ENCODE measurements at regions not wholly inside any gene's neighbourhood (a gene's known extent, or its start where the extent isn't known, plus 50 kb on each side); places are given as distances from the start of the nearest gene placed in this dataset.

- Histone ChIP-seq H3K9me3 (ENCODE audit: control extremely low read depth in 1 of 5, control insufficient read depth in 4 of 5, insufficient read depth in 2 of 5, low read depth in 1 of 5, low read length in 4 of 5) (peaks cover 0 to 18% (median 8%) of the 10 kb centered on the region in 5 experiments), H3K27me3 (replicated peaks in 2 of 5; ENCODE audit: control insufficient read depth in 4 of 5, insufficient read depth in 5 of 5, low read length in 4 of 5) (no peaks in the 10 kb centered on the region), H3K4me1 (ENCODE audit: control extremely low read depth in 1 of 4, control insufficient read depth in 4 of 4, insufficient read depth in 4 of 4, low read length in 3 of 4) (no peaks in the 10 kb centered on the region), H3K36me3 (ENCODE audit: control insufficient read depth in 4 of 4, insufficient read depth in 4 of 4, low read length in 3 of 4) (peaks cover 0 to 6% (median 2%) of the 10 kb centered on the region in 4 experiments), H3K4me3 (ENCODE audit: control insufficient read depth in 1 of 7, extremely low read depth in 1 of 7, insufficient read depth in 4 of 7, low read depth in 2 of 7, low read length in 6 of 7) (no peak overlapping the region), H3K27ac (ENCODE audit: insufficient read depth in 1 of 2, low read depth in 1 of 2, low read length in 2 of 2, poor library complexity in 1 of 2, severe bottlenecking in 2 of 2) (no peak overlapping the region)
- 100% methylated on average over 2 of the region's 2 CpGs for WGBS (ENCODE audit: insufficient coverage)
- POLR2A ChIA-PET, result no interaction called here
- CTCF ChIA-PET, result no interaction called here
- DNase-seq, result no peak
Observed at GRCh38 chr12:107530701-107531100, 154.9 kb upstream of the PWP1 start.

GRCh38 chr12:107533218-107533617 lies 152.4 kb upstream of the PWP1 start:
- no peak overlapping the region for H3K4me3 ChIP-seq (ENCODE audit: control insufficient read depth in 1 of 7, extremely low read depth in 1 of 7, insufficient read depth in 4 of 7, low read depth in 2 of 7, low read length in 6 of 7)
- ChIA-PET POLR2A (no interaction called here), CTCF (no interaction called here)
- DNase-seq, result no peak
- H3K36me3 ChIP-seq (ENCODE audit: control insufficient read depth in 4 of 4, insufficient read depth in 4 of 4, low read length in 3 of 4), result peaks cover 0 to 6% (median 2%) of the 10 kb centered on the region in 4 experiments
- H3K27me3 ChIP-seq (replicated peaks in 2 of 5; ENCODE audit: control insufficient read depth in 4 of 5, insufficient read depth in 5 of 5, low read length in 4 of 5), result no peaks in the 10 kb centered on the region
- H3K27ac ChIP-seq (ENCODE audit: insufficient read depth in 1 of 2, low read depth in 1 of 2, low read length in 2 of 2, poor library complexity in 1 of 2, severe bottlenecking in 2 of 2), result no peak overlapping the region
- H3K4me1 ChIP-seq (ENCODE audit: control extremely low read depth in 1 of 4, control insufficient read depth in 4 of 4, insufficient read depth in 4 of 4, low read length in 3 of 4), result no peaks in the 10 kb centered on the region
- peaks cover 0 to 18% (median 8%) of the 10 kb centered on the region in 5 experiments for H3K9me3 ChIP-seq (ENCODE audit: control extremely low read depth in 1 of 5, control insufficient read depth in 4 of 5, insufficient read depth in 2 of 5, low read depth in 1 of 5, low read length in 4 of 5)

GRCh38 chr12:107536613-107537012 lies 149.0 kb upstream of the PWP1 start:
- Histone ChIP-seq H3K27me3 (replicated peaks in 2 of 5; ENCODE audit: control insufficient read depth in 4 of 5, insufficient read depth in 5 of 5, low read length in 4 of 5) (no peaks in the 10 kb centered on the region), H3K27ac (ENCODE audit: insufficient read depth in 1 of 2, low read depth in 1 of 2, low read length in 2 of 2, poor library complexity in 1 of 2, severe bottlenecking in 2 of 2) (no peak overlapping the region), H3K36me3 (ENCODE audit: control insufficient read depth in 4 of 4, insufficient read depth in 4 of 4, low read length in 3 of 4) (peaks cover 0 to 6% (median 2%) of the 10 kb centered on the region in 4 experiments), H3K4me3 (ENCODE audit: control insufficient read depth in 1 of 7, extremely low read depth in 1 of 7, insufficient read depth in 4 of 7, low read depth in 2 of 7, low read length in 6 of 7) (no peak overlapping the region), H3K9me3 (ENCODE audit: control extremely low read depth in 1 of 5, control insufficient read depth in 4 of 5, insufficient read depth in 2 of 5, low read depth in 1 of 5, low read length in 4 of 5) (peaks cover 1 to 15% (median 8%) of the 10 kb centered on the region in 5 experiments), H3K4me1 (ENCODE audit: control extremely low read depth in 1 of 4, control insufficient read depth in 4 of 4, insufficient read depth in 4 of 4, low read length in 3 of 4) (no peaks in the 10 kb centered on the region)
- DNase-seq, result no peak
- ChIA-PET POLR2A (no interaction called here), CTCF (no interaction called here)
- no CpG with 5 or more reads among the region's 2 CpGs for WGBS (ENCODE audit: insufficient coverage)

DNA sequence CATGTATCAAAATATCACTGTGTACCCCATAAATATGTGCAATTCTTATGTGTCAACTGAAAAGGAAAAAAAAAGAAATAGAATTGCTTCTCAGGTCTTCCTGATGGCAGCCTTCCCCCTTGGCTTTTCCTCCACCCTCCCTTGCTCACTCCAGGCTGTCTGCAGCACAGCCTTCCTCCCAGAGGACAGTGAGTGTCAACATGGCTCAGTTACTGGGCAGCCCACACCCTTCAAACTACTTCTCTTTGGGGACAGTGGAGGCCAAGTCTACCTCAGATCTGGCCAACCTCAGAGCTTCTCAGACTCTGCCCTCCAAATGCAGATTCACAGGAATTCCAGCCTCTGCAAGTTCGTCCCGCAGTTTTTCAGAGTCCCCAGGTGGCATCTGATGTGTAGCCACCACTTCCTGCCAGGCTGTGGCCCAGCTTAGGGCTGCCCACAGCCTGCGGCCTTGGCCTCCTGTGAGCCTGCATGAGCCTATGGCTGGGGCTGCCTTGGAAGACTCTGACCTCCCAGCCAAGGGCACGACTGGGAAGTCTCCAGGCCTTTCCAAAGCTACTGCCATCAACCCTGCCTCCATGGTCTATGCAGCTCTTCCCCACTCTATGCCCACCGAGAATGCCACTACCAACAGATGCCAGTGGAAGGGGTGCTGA lies 148.0 kb upstream of the PWP1 start:
- CTCF ChIA-PET, result interaction anchor here (1.0 kb wide), 1 partner anchor 9 kb away, joined by 3 read pairs; no protein-coding TSS in a partner anchor
- H3K36me3 ChIP-seq (ENCODE audit: control insufficient read depth in 4 of 4, insufficient read depth in 4 of 4, low read length in 3 of 4), result no peaks in the 10 kb centered on the region
- POLR2A ChIA-PET, result interaction anchor here (0.6 kb wide), 1 partner anchor 1234 kb away, joined by 3 read pairs; no protein-coding TSS in a partner anchor
- H3K4me1 ChIP-seq (ENCODE audit: control extremely low read depth in 1 of 4, control insufficient read depth in 4 of 4, insufficient read depth in 4 of 4, low read length in 3 of 4), result no peaks in the 10 kb centered on the region
- H3K27ac ChIP-seq (ENCODE audit: insufficient read depth in 1 of 2, low read depth in 1 of 2, low read length in 2 of 2, poor library complexity in 1 of 2, severe bottlenecking in 2 of 2), result no peak overlapping the region
- 86% methylated on average over 4 of the region's 5 CpGs for WGBS (ENCODE audit: insufficient coverage)
- H3K4me3 ChIP-seq (ENCODE audit: control insufficient read depth in 1 of 7, extremely low read depth in 1 of 7, insufficient read depth in 4 of 7, low read depth in 2 of 7, low read length in 6 of 7), result no peak overlapping the region
- H3K9me3 ChIP-seq (ENCODE audit: control extremely low read depth in 1 of 5, control insufficient read depth in 4 of 5, insufficient read depth in 2 of 5, low read depth in 1 of 5, low read length in 4 of 5), result peaks cover 0 to 6% (median 3%) of the 10 kb centered on the region in 5 experiments
- H3K27me3 ChIP-seq (replicated peaks in 2 of 5; ENCODE audit: control insufficient read depth in 4 of 5, insufficient read depth in 5 of 5, low read length in 4 of 5), result no peaks in the 10 kb centered on the region
- DNase-seq, result no peak

DNA sequence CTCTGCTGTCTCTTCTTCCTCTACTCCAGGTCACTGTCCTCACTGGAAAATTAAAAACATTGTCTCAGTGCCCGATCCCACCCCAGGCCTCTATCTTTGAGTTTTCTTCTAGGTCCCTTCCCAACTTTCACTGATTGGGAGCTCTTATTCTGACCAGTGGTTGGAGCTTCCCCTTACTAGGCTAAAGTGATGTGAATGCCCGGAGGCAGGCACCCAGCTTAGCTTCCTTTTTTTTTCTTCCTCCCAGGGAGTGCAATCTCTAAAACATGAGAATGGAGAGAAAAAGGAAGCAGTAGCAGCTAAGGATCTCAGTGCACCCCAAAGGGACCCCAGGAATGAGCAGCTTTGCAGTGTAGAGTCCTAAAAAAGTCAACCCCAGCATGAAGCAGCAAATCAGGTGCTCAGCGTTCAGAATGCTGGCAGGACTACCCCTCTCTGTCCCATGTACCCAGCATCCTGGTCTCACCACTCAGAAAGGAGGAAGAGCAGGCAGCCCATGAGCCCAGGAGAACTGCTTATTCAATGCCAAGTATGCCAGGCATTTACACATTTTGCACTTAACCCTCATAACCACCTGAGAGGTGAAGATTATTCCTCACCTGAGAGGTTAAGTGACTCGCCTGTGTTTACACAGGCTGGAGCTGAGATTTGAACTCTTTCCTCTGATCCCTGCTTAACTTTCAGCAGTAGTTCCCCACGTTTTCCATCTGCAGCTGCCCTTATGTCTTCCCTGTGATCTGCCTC lies 146.2 kb upstream of the PWP1 start:
- 100% methylated on average over 3 of the region's 5 CpGs for WGBS (ENCODE audit: insufficient coverage)
- ChIA-PET POLR2A (no interaction called here), CTCF (no interaction called here)
- Histone ChIP-seq H3K9me3 (ENCODE audit: control extremely low read depth in 1 of 5, control insufficient read depth in 4 of 5, insufficient read depth in 2 of 5, low read depth in 1 of 5, low read length in 4 of 5) (peaks cover 0 to 3% (median 1%) of the 10 kb centered on the region in 5 experiments), H3K27ac (ENCODE audit: insufficient read depth in 1 of 2, low read depth in 1 of 2, low read length in 2 of 2, poor library complexity in 1 of 2, severe bottlenecking in 2 of 2) (no peak overlapping the region), H3K4me1 (ENCODE audit: control extremely low read depth in 1 of 4, control insufficient read depth in 4 of 4, insufficient read depth in 4 of 4, low read length in 3 of 4) (no peaks in the 10 kb centered on the region), H3K36me3 (ENCODE audit: control insufficient read depth in 4 of 4, insufficient read depth in 4 of 4, low read length in 3 of 4) (peaks cover 0 to 1% (median 0%) of the 10 kb centered on the region in 4 experiments), H3K27me3 (replicated peaks in 2 of 5; ENCODE audit: control insufficient read depth in 4 of 5, insufficient read depth in 5 of 5, low read length in 4 of 5) (no peaks in the 10 kb centered on the region), H3K4me3 (ENCODE audit: control insufficient read depth in 1 of 7, extremely low read depth in 1 of 7, insufficient read depth in 4 of 7, low read depth in 2 of 7, low read length in 6 of 7) (no peak overlapping the region)
- DNase-seq, result no peak

- Histone ChIP-seq H3K9me3 (ENCODE audit: control extremely low read depth in 1 of 5, control insufficient read depth in 4 of 5, insufficient read depth in 2 of 5, low read depth in 1 of 5, low read length in 4 of 5) (peaks cover 0 to 3% (median 1%) of the 10 kb centered on the region in 5 experiments), H3K36me3 (ENCODE audit: control insufficient read depth in 4 of 4, insufficient read depth in 4 of 4, low read length in 3 of 4) (peaks cover 0 to 3% (median 0%) of the 10 kb centered on the region in 4 experiments), H3K4me3 (ENCODE audit: control insufficient read depth in 1 of 7, extremely low read depth in 1 of 7, insufficient read depth in 4 of 7, low read depth in 2 of 7, low read length in 6 of 7) (no peak overlapping the region), H3K27ac (ENCODE audit: insufficient read depth in 1 of 2, low read depth in 1 of 2, low read length in 2 of 2, poor library complexity in 1 of 2, severe bottlenecking in 2 of 2) (no peak overlapping the region), H3K27me3 (replicated peaks in 2 of 5; ENCODE audit: control insufficient read depth in 4 of 5, insufficient read depth in 5 of 5, low read length in 4 of 5) (no peaks in the 10 kb centered on the region), H3K4me1 (ENCODE audit: control extremely low read depth in 1 of 4, control insufficient read depth in 4 of 4, insufficient read depth in 4 of 4, low read length in 3 of 4) (no peaks in the 10 kb centered on the region)
- ChIA-PET CTCF (interaction anchor here (0.9 kb wide), 1 partner anchor 67 kb away, joined by 3 read pairs; no protein-coding TSS in a partner anchor), POLR2A (no interaction called here)
- no peak for DNase-seq
- 100% methylated on average over 1 of the region's 7 CpGs for WGBS (ENCODE audit: insufficient coverage)
Observed at GRCh38 chr12:107541001-107541705, 144.4 kb upstream of the PWP1 start.

DNA sequence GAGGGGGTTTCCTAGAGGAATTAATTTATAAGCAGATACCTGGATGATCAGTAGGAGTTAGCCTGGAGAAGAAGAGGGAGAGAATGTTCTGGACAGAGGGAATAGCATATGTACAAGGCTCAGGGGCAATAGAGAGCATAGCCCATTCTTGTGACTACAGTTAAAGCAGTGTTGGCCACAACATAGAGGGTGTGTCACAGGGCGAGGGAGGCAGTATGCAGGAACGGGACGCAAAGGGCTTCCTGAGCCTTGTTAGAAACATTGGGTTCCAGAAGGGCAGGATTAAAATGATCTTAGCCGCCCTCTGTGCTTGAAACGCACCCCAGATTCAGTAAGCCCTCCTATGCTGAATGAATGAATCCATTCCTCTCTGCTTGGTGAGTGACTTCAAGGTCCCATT lies 142.2 kb upstream of the PWP1 start:
- DNase-seq, result no peak
- Histone ChIP-seq H3K4me1 (ENCODE audit: control extremely low read depth in 1 of 4, control insufficient read depth in 4 of 4, insufficient read depth in 4 of 4, low read length in 3 of 4) (no peaks in the 10 kb centered on the region), H3K4me3 (ENCODE audit: control insufficient read depth in 1 of 7, extremely low read depth in 1 of 7, insufficient read depth in 4 of 7, low read depth in 2 of 7, low read length in 6 of 7) (no peak overlapping the region), H3K9me3 (ENCODE audit: control extremely low read depth in 1 of 5, control insufficient read depth in 4 of 5, insufficient read depth in 2 of 5, low read depth in 1 of 5, low read length in 4 of 5) (peaks cover 0 to 5% (median 3%) of the 10 kb centered on the region in 5 experiments), H3K27me3 (replicated peaks in 2 of 5; ENCODE audit: control insufficient read depth in 4 of 5, insufficient read depth in 5 of 5, low read length in 4 of 5) (no peaks in the 10 kb centered on the region), H3K36me3 (ENCODE audit: control insufficient read depth in 4 of 4, insufficient read depth in 4 of 4, low read length in 3 of 4) (peaks cover 0 to 5% (median 1%) of the 10 kb centered on the region in 4 experiments), H3K27ac (ENCODE audit: insufficient read depth in 1 of 2, low read depth in 1 of 2, low read length in 2 of 2, poor library complexity in 1 of 2, severe bottlenecking in 2 of 2) (no peak overlapping the region)
- 92% methylated on average over 5 of the region's 5 CpGs for whole genome bisulfite sequencing (ENCODE audit: insufficient coverage)
- CTCF ChIA-PET, result no interaction called here
- POLR2A ChIA-PET, result no interaction called here

All from common myeloid progenitor, CD34-positive (primary cell).